Large intestine (tissue), 3 donors: ENCODE measurements at regions not wholly inside any gene's neighbourhood (a gene's known extent, or its start where the extent isn't known, plus 50 kb on each side); places are given as distances from the start of the nearest gene placed in this dataset.

Experiments
- DNase-seq, 2 donors: peaks; one replicate each; pipeline versions ENCODE4 v3.0.0 to v3.0.0-alpha.2; 2013
- H3K27ac ChIP-seq: one replicate; pipeline ENCODE4 v1.5.1; 2013; ENCODE audit warnings: low read length
- H3K27me3 ChIP-seq: 2 replicates; pipeline ENCODE4 v1.6.1; 2013; ENCODE audit warnings: low read length; ENCODE audit not compliant: control insufficient read depth, insufficient read depth
- H3K36me3 ChIP-seq: 2 replicates; pipeline ENCODE4 v1.6.1; 2013; ENCODE audit warnings: low read length; ENCODE audit not compliant: control insufficient read depth, insufficient read depth
- H3K4me1 ChIP-seq: one replicate; pipeline ENCODE4 v1.6.1; 2013; ENCODE audit warnings: low read length; ENCODE audit not compliant: control insufficient read depth, insufficient read depth
- H3K4me3 ChIP-seq: one replicate; pipeline ENCODE4 v1.5.1; 2013; ENCODE audit warnings: low read length
- H3K9me3 ChIP-seq: one replicate; pipeline ENCODE4 v1.6.1; 2013; ENCODE audit warnings: mild to moderate bottlenecking, low read depth, low read length, moderate library complexity; ENCODE audit not compliant: control insufficient read depth
- WGBS: methylation state at CpG from one replicate; pipeline ENCODE4 v1.1.5; 2013; ENCODE audit warnings: low lambda C conversion rate; ENCODE audit not compliant: insufficient coverage; 5-methylcytosine and 5-hydroxymethylcytosine counted together

GRCh38 chr21:22900490-22900889 is 1902.3 kb downstream of the NCAM2 start:
- no peak for DNase-seq
- no CpG with 5 or more reads among the region's 2 CpGs for WGBS

GRCh38 chr21:22903851-22904250 is 1905.6 kb downstream of the NCAM2 start:
- no peak for DNase-seq
- no peak overlapping the region for H3K27ac ChIP-seq
- H3K9me3 ChIP-seq = no peaks in the 10 kb centered on the region
- no peaks in the 10 kb centered on the region for H3K36me3 ChIP-seq
- H3K4me3 ChIP-seq = no peak overlapping the region
- no peaks in the 10 kb centered on the region for H3K27me3 ChIP-seq
- no peaks in the 10 kb centered on the region for H3K4me1 ChIP-seq

More at GRCh38 chr21:22900490-22900889, 1902.3 kb downstream of the NCAM2 start:
- Histone ChIP-seq H3K27me3 (no peaks in the 10 kb centered on the region), H3K4me3 (no peak overlapping the region), H3K9me3 (no peaks in the 10 kb centered on the region), H3K27ac (no peak overlapping the region), H3K36me3 (no peaks in the 10 kb centered on the region), H3K4me1 (no peaks in the 10 kb centered on the region)

GRCh38 chr21:22904385-22904784 is 1906.2 kb downstream of the NCAM2 start:
- Histone ChIP-seq H3K4me1 (no peaks in the 10 kb centered on the region), H3K27me3 (no peaks in the 10 kb centered on the region), H3K9me3 (no peaks in the 10 kb centered on the region), H3K4me3 (no peak overlapping the region), H3K27ac (no peak overlapping the region), H3K36me3 (no peaks in the 10 kb centered on the region)
- DNase-seq = no peak
- WGBS = no CpG with 5 or more reads among the region's 4 CpGs

- Histone ChIP-seq H3K4me3 (no peak overlapping the region), H3K36me3 (no peaks in the 10 kb centered on the region), H3K9me3 (peaks cover 4% of the 10 kb centered on the region), H3K27me3 (no peaks in the 10 kb centered on the region), H3K4me1 (no peaks in the 10 kb centered on the region), H3K27ac (no peak overlapping the region)
- DNase-seq = no peak
- no CpG with 5 or more reads among the region's 1 CpG for WGBS
Observed at GRCh38 chr21:22925032-22925431, 1926.8 kb downstream of the NCAM2 start.

- no peak for DNase-seq
- Histone ChIP-seq H3K4me1 (no peaks in the 10 kb centered on the region), H3K36me3 (no peaks in the 10 kb centered on the region), H3K9me3 (peaks cover 4% of the 10 kb centered on the region), H3K27ac (no peak overlapping the region), H3K4me3 (no peak overlapping the region), H3K27me3 (no peaks in the 10 kb centered on the region)
- WGBS = no CpG with 5 or more reads among the region's 2 CpGs
Observed at GRCh38 chr21:22927469-22927868, 1929.3 kb downstream of the NCAM2 start.

GRCh38 chr21:22941779-22942490 is 1943.7 kb downstream of the NCAM2 start:
- H3K27ac ChIP-seq = no peak overlapping the region
- no peaks in the 10 kb centered on the region for H3K4me1 ChIP-seq
- H3K36me3 ChIP-seq = no peaks in the 10 kb centered on the region
- H3K9me3 ChIP-seq = no peaks in the 10 kb centered on the region
- H3K27me3 ChIP-seq = no peaks in the 10 kb centered on the region
- DNase-seq = no peak
- H3K4me3 ChIP-seq = no peak overlapping the region
- WGBS = 72% methylated on average over 3 of the region's 4 CpGs

- Histone ChIP-seq H3K36me3 (no peaks in the 10 kb centered on the region), H3K9me3 (peaks cover 3% of the 10 kb centered on the region), H3K4me1 (no peaks in the 10 kb centered on the region), H3K27ac (no peak overlapping the region), H3K4me3 (no peak overlapping the region), H3K27me3 (no peaks in the 10 kb centered on the region)
- DNase-seq = no peak
Observed at GRCh38 chr21:22955559-22955958, 1957.3 kb downstream of the NCAM2 start.

GRCh38 chr21:22961258-22961657 is 1963.0 kb downstream of the NCAM2 start:
- Histone ChIP-seq H3K27me3 (no peaks in the 10 kb centered on the region), H3K4me3 (no peak overlapping the region), H3K4me1 (no peaks in the 10 kb centered on the region), H3K9me3 (no peaks in the 10 kb centered on the region), H3K27ac (no peak overlapping the region), H3K36me3 (no peaks in the 10 kb centered on the region)
- 100% methylated on average over 1 of the region's 5 CpGs for WGBS
- no peak for DNase-seq

GRCh38 chr21:22965455-22966135 is 1967.4 kb downstream of the NCAM2 start:
- Histone ChIP-seq H3K27me3 (no peaks in the 10 kb centered on the region), H3K4me3 (no peak overlapping the region), H3K27ac (no peak overlapping the region), H3K9me3 (no peaks in the 10 kb centered on the region), H3K36me3 (no peaks in the 10 kb centered on the region), H3K4me1 (no peaks in the 10 kb centered on the region)
- no CpG with 5 or more reads among the region's 3 CpGs for whole genome bisulfite sequencing
- no peak for DNase-seq

GRCh38 chr21:22981819-22982218 is 1983.6 kb downstream of the NCAM2 start:
- H3K36me3 ChIP-seq = no peaks in the 10 kb centered on the region
- 87% methylated on average over 3 of the region's 4 CpGs for WGBS
- H3K27me3 ChIP-seq = no peaks in the 10 kb centered on the region
- no peaks in the 10 kb centered on the region for H3K4me1 ChIP-seq
- no peak overlapping the region for H3K4me3 ChIP-seq
- DNase-seq = no peak
- H3K9me3 ChIP-seq = no peaks in the 10 kb centered on the region
- H3K27ac ChIP-seq = no peak overlapping the region

- Histone ChIP-seq H3K4me1 (no peaks in the 10 kb centered on the region), H3K27me3 (no peaks in the 10 kb centered on the region), H3K9me3 (peaks cover 4% of the 10 kb centered on the region), H3K36me3 (no peaks in the 10 kb centered on the region), H3K4me3 (no peak overlapping the region), H3K27ac (no peak overlapping the region)
- DNase-seq = no peak
- 86% methylated on average over 1 of the region's 4 CpGs for WGBS
Observed at GRCh38 chr21:22993144-22993543, 1994.9 kb downstream of the NCAM2 start.
